ENCODE measurements at regions not wholly inside any gene's neighbourhood (a gene's known extent, or its start where the extent isn't known, plus 50 kb on each side); places are given as distances from the start of the nearest gene placed in this dataset.

DNA sequence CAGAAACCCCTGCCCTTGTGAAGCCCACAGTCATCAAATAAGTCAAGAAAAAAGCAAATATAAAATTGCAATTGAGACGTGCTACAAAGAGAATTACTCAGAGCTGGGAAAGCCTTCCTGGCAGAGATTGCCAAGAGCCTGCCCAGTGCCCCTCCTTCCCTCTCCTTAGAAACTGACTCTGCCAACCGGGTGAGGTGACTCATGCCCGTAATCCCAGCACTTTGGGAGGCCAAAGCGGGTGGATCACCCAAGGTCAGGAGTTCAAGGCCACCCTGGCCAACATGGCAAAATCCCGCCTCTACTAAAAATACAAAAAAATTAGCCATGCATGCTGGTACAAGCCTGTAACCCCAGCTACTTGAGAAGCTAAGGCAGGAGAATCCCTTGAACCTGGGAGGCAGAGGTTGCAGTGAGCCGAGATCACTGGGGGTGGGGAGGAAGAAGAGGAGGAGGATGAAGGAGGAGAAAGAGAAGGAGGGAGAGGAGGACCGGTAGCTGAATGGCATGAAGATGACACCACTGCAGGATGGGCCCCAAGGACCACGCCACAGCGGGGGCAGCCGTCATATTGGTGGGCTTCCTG lies 76.1 kb upstream of the RTL6 start:
- no peak overlapping the region for H3K27ac ChIP-seq (ENCODE audit: extremely low read depth, low read depth, low read length)
- no peaks in the 10 kb centered on the region for H3K36me3 ChIP-seq (ENCODE audit: control insufficient read depth in 2 of 2, insufficient read depth in 1 of 2, low read length in 2 of 2)
- no peak overlapping the region for H3K4me3 ChIP-seq (ENCODE audit: low read depth, low read length)
- CTCF ChIA-PET: interaction anchor here (0.6 to 1.1 kb wide), 3 partner anchors 73 to 499 kb away, joined by 3 to 7 read pairs (median 5); no protein-coding TSS in a partner anchor
- no peaks in the 10 kb centered on the region for H3K4me1 ChIP-seq (ENCODE audit: control insufficient read depth, insufficient read depth, low read length)
- POLR2A ChIA-PET: no interaction called here
- no peaks in the 10 kb centered on the region for H3K9me3 ChIP-seq (ENCODE audit: control insufficient read depth, insufficient read depth, low read depth, low read length)
- TF ChIP-seq, protein P1, sequence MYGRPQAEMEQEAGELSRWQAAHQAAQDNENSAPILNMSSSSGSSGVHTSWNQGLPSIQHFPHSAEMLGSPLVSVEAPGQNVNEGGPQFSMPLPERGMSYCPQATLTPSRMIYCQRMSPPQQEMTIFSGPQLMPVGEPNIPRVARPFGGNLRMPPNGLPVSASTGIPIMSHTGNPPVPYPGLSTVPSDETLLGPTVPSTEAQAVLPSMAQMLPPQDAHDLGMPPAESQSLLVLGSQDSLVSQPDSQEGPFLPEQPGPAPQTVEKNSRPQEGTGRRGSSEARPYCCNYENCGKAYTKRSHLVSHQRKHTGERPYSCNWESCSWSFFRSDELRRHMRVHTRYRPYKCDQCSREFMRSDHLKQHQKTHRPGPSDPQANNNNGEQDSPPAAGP (tag by site-specific recombination; IDR thresholded peaks at IDR 0.05): peak; percentile 63
- no peak for TF ChIP-seq ZNF571 (tag by site-specific recombination; IDR thresholded peaks at IDR 0.05)
- TF ChIP-seq KLF7 (tag by site-specific recombination; IDR thresholded peaks at IDR 0.05; ENCODE audit: borderline replicate concordance): no peak
- TF ChIP-seq KLF16 (tag by site-specific recombination; IDR thresholded peaks at IDR 0.05): no peak
- TF ChIP-seq ZNF76 (tag by site-specific recombination; IDR thresholded peaks at IDR 0.05; ENCODE audit: borderline replicate concordance, low read depth): no peak
- peak; percentile 54 for TF ChIP-seq EGR2 (tag by site-specific recombination; IDR thresholded peaks at IDR 0.05; ENCODE audit: low read depth)
- TF ChIP-seq ZNF48 (tag by site-specific recombination; IDR thresholded peaks at IDR 0.05): no peak
- peak; percentile 36; the same call in 1 of the 2 replicates for TF ChIP-seq GLIS2 (tag by site-specific recombination; IDR thresholded peaks at IDR 0.05)

DNA sequence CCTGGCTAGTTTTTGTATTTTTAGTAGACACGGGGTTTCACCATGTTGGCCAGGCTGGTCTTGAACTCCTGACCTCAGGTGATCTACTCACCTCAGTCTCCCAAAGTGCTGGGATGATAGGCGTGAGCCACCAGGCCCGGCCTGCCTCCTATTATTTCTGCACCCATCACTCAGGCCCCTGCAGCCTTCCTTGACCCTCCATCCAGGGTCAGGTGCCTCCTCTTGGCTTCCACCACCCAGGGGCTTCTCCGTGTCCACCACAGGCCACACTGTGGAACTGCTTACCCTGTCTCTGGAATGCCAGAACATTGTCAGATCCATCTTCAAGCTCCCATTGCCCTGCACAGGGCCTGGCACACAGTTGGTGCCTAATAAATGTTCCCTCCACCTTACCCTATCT lies 75.4 kb upstream of the RTL6 start:
- TF ChIP-seq ZNF560 (tag by site-specific recombination; IDR thresholded peaks at IDR 0.05; ENCODE audit: borderline replicate concordance) (no peak), ZNF747 (tag by site-specific recombination; IDR thresholded peaks at IDR 0.05) (no peak), ZNF184 (tag by site-specific recombination; IDR thresholded peaks at IDR 0.05) (no peak), ZNF658 (tag by site-specific recombination; IDR thresholded peaks at IDR 0.05) (no peak), ZNF629 (tag by site-specific recombination; IDR thresholded peaks at IDR 0.05) (no peak), ZNF132 (tag by site-specific recombination; IDR thresholded peaks at IDR 0.05; ENCODE audit: borderline replicate concordance) (no peak), MEIS1 (CRISPR knock-in tag; IDR thresholded peaks at IDR 0.05; ENCODE audit: borderline replicate concordance) (no peak), ZNF112 (tag by site-specific recombination; IDR thresholded peaks at IDR 0.05) (no peak)
- TF ChIP-seq, protein P2, sequence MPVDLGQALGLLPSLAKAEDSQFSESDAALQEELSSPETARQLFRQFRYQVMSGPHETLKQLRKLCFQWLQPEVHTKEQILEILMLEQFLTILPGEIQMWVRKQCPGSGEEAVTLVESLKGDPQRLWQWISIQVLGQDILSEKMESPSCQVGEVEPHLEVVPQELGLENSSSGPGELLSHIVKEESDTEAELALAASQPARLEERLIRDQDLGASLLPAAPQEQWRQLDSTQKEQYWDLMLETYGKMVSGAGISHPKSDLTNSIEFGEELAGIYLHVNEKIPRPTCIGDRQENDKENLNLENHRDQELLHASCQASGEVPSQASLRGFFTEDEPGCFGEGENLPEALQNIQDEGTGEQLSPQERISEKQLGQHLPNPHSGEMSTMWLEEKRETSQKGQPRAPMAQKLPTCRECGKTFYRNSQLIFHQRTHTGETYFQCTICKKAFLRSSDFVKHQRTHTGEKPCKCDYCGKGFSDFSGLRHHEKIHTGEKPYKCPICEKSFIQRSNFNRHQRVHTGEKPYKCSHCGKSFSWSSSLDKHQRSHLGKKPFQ (tag by site-specific recombination; IDR thresholded peaks at IDR 0.05): no peak
- TF ChIP-seq, protein P1 (tag by site-specific recombination; IDR thresholded peaks at IDR 0.05): no peak
- TF ChIP-seq, protein P3, sequence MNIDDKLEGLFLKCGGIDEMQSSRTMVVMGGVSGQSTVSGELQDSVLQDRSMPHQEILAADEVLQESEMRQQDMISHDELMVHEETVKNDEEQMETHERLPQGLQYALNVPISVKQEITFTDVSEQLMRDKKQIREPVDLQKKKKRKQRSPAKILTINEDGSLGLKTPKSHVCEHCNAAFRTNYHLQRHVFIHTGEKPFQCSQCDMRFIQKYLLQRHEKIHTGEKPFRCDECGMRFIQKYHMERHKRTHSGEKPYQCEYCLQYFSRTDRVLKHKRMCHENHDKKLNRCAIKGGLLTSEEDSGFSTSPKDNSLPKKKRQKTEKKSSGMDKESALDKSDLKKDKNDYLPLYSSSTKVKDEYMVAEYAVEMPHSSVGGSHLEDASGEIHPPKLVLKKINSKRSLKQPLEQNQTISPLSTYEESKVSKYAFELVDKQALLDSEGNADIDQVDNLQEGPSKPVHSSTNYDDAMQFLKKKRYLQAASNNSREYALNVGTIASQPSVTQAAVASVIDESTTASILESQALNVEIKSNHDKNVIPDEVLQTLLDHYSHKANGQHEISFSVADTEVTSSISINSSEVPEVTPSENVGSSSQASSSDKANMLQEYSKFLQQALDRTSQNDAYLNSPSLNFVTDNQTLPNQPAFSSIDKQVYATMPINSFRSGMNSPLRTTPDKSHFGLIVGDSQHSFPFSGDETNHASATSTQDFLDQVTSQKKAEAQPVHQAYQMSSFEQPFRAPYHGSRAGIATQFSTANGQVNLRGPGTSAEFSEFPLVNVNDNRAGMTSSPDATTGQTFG (tag by site-specific recombination; IDR thresholded peaks at IDR 0.05; ENCODE audit: borderline replicate concordance): no peak
- no peak overlapping the region for H3K27ac ChIP-seq (ENCODE audit: extremely low read depth, low read depth, low read length)
- ChIA-PET CTCF (interaction anchor here (0.6 to 1.1 kb wide), 3 partner anchors 74 to 499 kb away, joined by 3 to 7 read pairs (median 3); no protein-coding TSS in a partner anchor), POLR2A (no interaction called here)
- H3K36me3 ChIP-seq (ENCODE audit: control insufficient read depth in 2 of 2, insufficient read depth in 1 of 2, low read length in 2 of 2): no peaks in the 10 kb centered on the region
- H3K4me1 ChIP-seq (ENCODE audit: control insufficient read depth, insufficient read depth, low read length): no peaks in the 10 kb centered on the region
- no peak overlapping the region for H3K4me3 ChIP-seq (ENCODE audit: low read depth, low read length)
- H3K9me3 ChIP-seq (ENCODE audit: control insufficient read depth, insufficient read depth, low read depth, low read length): no peaks in the 10 kb centered on the region
